HepG2 (cell line): ENCODE measurements at regions not wholly inside any gene's neighbourhood (a gene's known extent, or its start where the extent isn't known, plus 50 kb on each side); places are given as distances from the start of the nearest gene placed in this dataset.

Source experiments
- ATAC-seq: fragments of 200-7000 bp; cut with Tn5 transposase; 3 replicates; pipeline ENCODE4 v1.9.1; 2020; ENCODE audit warnings: mild to moderate bottlenecking, moderate library complexity
- BruUV-seq: library from RNA; stranded (reverse); fragments of 400-500 nt; replicated peaks from 2 replicates; lab custom pipeline; 2021; lab: Mats Ljungman, UMichigan
- CTCF ChIA-PET: fragments of 300-600 bp; formaldehyde crosslinking; extraction: SDS; loops from one replicate; lab custom pipeline; 2021; ENCODE audit warnings: low total read pairs, inconsistent platforms, low intra/inter-chr PET ratio; lab: Yijun Ruan, JAX
- POLR2A ChIA-PET: fragments of 350-600 bp; sonication (Branson Sonifier 250); formaldehyde crosslinking; loops from one replicate; lab custom pipeline; 2020; ENCODE audit warnings: antibody characterized with exemption, inconsistent platforms; lab: Yijun Ruan, JAX
- DNase-seq: peaks from one replicate; pipeline ENCODE4 v3.0.0-alpha.2; 2015; ENCODE audit warnings: low spot score
- FAIRE-seq: peaks from 3 replicates; lab custom pipeline; 2011; peaks lifted over from hg19 to GRCh38; lab: Jason Lieb, UNC
- H2AFZ ChIP-seq: one replicate; pipeline ENCODE4 v1.6.1; 2011; ENCODE audit warnings: low read length, inconsistent platforms
- H3K27ac ChIP-seq: fragments of 300-600 bp; 3 replicates; pipeline ENCODE4 v1.8.0; 2011; ENCODE audit warnings: mixed run types, mild to moderate bottlenecking, mixed read lengths, low read length, inconsistent platforms; ENCODE audit not compliant: insufficient read depth; ENCODE audit errors: extremely low read length
- H3K27me3 ChIP-seq, 2 experiments: fragments of 200-600 bp in 1 of 2; 2 replicates in 1 of 2; 3 replicates in 1 of 2; pipeline versions ENCODE4 v1.6.0 to v1.8.0; 2011; ENCODE audit warnings: low read length in 2 of 2, mild to moderate bottlenecking in 2 of 2, moderate library complexity in 2 of 2, inconsistent platforms in 1 of 2; ENCODE audit not compliant: insufficient read depth in 2 of 2, control insufficient read depth in 1 of 2
- H3K36me3 ChIP-seq, 2 experiments: fragments of 200-600 bp in 1 of 2; replicated peaks in 1 of 2; 2 replicates in 1 of 2; 3 replicates in 1 of 2; pipeline versions ENCODE4 v1.5.1 to v1.8.0; 2011; ENCODE audit warnings: low read length in 2 of 2, inconsistent platforms in 1 of 2; ENCODE audit not compliant: insufficient read depth in 2 of 2, control insufficient read depth in 1 of 2
- H3K4me1 ChIP-seq: 2 replicates; pipeline ENCODE4 v1.5.1; 2012; ENCODE audit warnings: low read length, inconsistent platforms; ENCODE audit not compliant: insufficient read depth
- H3K4me2 ChIP-seq: 2 replicates; pipeline ENCODE4 v1.6.0; 2011; ENCODE audit warnings: low read depth, low read length, inconsistent platforms
- H3K4me3 ChIP-seq, 3 experiments: fragments of 200-600 bp in 1 of 3; sonication (generic), shearing (Covaris generic) in 1 of 3; replicated peaks in 1 of 3; 2 replicates each; pipeline ENCODE4 v1.5.1; 2011 to 2016; ENCODE audit warnings: low read length in 3 of 3, inconsistent platforms in 2 of 3, low read depth in 2 of 3, mild to moderate bottlenecking in 2 of 3, control low read depth in 1 of 3, mixed read lengths in 1 of 3; ENCODE audit not compliant: insufficient read depth in 1 of 3
- H3K79me2 ChIP-seq: one replicate; pipeline ENCODE4 v1.6.1; 2011; ENCODE audit warnings: low read length, inconsistent platforms; ENCODE audit not compliant: insufficient read depth
- H3K9ac ChIP-seq: 2 replicates; pipeline ENCODE4 v1.6.0; 2011; ENCODE audit warnings: mild to moderate bottlenecking, low read depth, low read length, inconsistent platforms; ENCODE audit not compliant: insufficient read depth
- H3K9me3 ChIP-seq: 2 replicates; pipeline ENCODE4 v1.5.1; 2012; ENCODE audit warnings: mild to moderate bottlenecking, low read length
- H4K20me1 ChIP-seq: 2 replicates; pipeline ENCODE4 v1.6.0; 2011; ENCODE audit warnings: inconsistent platforms, mild to moderate bottlenecking, low read length, moderate library complexity; ENCODE audit not compliant: insufficient read depth
- ATAD3A ChIP-seq: sonication (generic); formaldehyde crosslinking; IDR thresholded peaks from 2 replicates; pipeline ENCODE4 v1.4.0; 2020; ENCODE audit warnings: missing genetic modification reagents
- CCAR2 ChIP-seq: fragments of 200-400 bp; formaldehyde crosslinking; optimal IDR thresholded peaks from 2 replicates; pipeline ENCODE3; 2018; ENCODE audit warnings: low read depth, mild to moderate bottlenecking, low read length, moderate library complexity
- ERF ChIP-seq: IDR thresholded peaks from 2 replicates; pipeline ENCODE4 v1.6.1; 2018; ENCODE audit warnings: missing biosample characterization, missing genetic modification reagents
- GATA4 ChIP-seq: sonication (generic); IDR thresholded peaks from 2 replicates; pipeline ENCODE4 v1.6.1; 2016; ENCODE audit warnings: antibody characterized with exemption, low read depth, borderline replicate concordance
- GFI1 ChIP-seq: sonication (generic); formaldehyde crosslinking; IDR thresholded peaks from 2 replicates; pipeline ENCODE4 v1.5.0; 2020; ENCODE audit warnings: missing genetic modification reagents, mild to moderate bottlenecking, borderline replicate concordance
- RAD21 ChIP-seq: fragments of 450-650 bp; formaldehyde crosslinking; IDR thresholded peaks from 2 replicates; pipeline ENCODE4 v1.5.0; 2020; ENCODE audit warnings: mild to moderate bottlenecking
- ZNF207 ChIP-seq: fragments of 450-650 bp; IDR thresholded peaks from 2 replicates; pipeline ENCODE4 v1.6.1; 2016; ENCODE audit warnings: antibody characterized with exemption, borderline replicate concordance
- ZNF230 ChIP-seq: sonication (generic); formaldehyde crosslinking; IDR thresholded peaks from 2 replicates; pipeline ENCODE4 v1.4.0; 2020; ENCODE audit warnings: mild to moderate bottlenecking, missing genetic modification reagents
- ZNF326 ChIP-seq: sonication (generic); formaldehyde crosslinking; IDR thresholded peaks from 2 replicates; pipeline ENCODE4 v1.4.0; 2020; ENCODE audit warnings: missing genetic modification reagents, borderline replicate concordance
- ZNF605 ChIP-seq: sonication (generic); formaldehyde crosslinking; IDR thresholded peaks from 2 replicates; pipeline ENCODE4 v1.8.0; 2022; ENCODE audit warnings: mild to moderate bottlenecking, missing genetic modification reagents
- WGBS: methylation state at CpG from one replicate; pipeline ENCODE4 v1.1.6; 2017; ENCODE audit warnings: low lambda C conversion rate; 5-methylcytosine and 5-hydroxymethylcytosine counted together
- in situ Hi-C: cut with HindIII; loops from 2 replicates; pipeline ENCODE4 v1.10.0; 2017; ENCODE audit warnings: low pct_unique_long_range_greater_than_20kb; ENCODE audit not compliant: extremely low pct_ligation_motif_present
- intact Hi-C: fragments of 100-400 bp; cut with micrococcal nuclease; formaldehyde crosslinking; loops from one replicate; pipeline ENCODE4 v1.10.0; 2022; ENCODE audit not compliant: unreplicated experiment
- TF ChIP-seq, protein P1 (sequence below): sonication (generic); formaldehyde crosslinking; IDR thresholded peaks from 2 replicates; pipeline ENCODE4 v1.4.0; 2020; ENCODE audit warnings: mild to moderate bottlenecking, missing genetic modification reagents
- TF ChIP-seq, protein P2 (sequence below): IDR thresholded peaks from 2 replicates; pipeline ENCODE4 v1.6.1; 2016; ENCODE audit warnings: low read depth
- TF ChIP-seq, protein P3 (sequence below): sonication (generic); formaldehyde crosslinking; conservative IDR thresholded peaks from 2 replicates; pipeline ENCODE4 v1.8.1; 2023; ENCODE audit warnings: missing genetic modification reagents
- TF ChIP-seq, protein P4 (sequence below): IDR thresholded peaks from 2 replicates; pipeline ENCODE4 v1.6.1; 2016; ENCODE audit warnings: missing genetic modification reagents, missing compliant biosample characterization

DNA sequence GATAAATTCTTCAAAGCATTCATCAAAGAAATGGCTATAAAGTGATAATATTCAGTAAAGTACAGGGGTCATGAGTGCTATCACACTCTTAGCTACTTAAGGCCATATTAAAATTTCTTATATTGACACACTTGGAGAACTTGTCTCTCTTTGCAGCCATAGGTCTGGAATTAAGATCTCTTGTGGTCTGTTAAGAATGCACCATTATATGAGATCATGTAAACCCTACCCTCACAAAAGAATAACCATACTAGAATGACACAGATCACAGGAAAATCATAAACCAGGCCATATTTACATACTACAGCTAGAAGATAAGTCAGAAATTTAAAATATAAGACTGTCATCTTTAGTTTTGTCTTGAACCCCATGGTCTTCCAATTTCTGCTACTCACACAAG, 434.3 kb downstream of the PDGFC start (continued):
- no peak for TF ChIP-seq GFI1 (CRISPR knock-in tag)
- TF ChIP-seq GATA4: no peak
- no peak for TF ChIP-seq CCAR2
- TF ChIP-seq, protein P1, sequence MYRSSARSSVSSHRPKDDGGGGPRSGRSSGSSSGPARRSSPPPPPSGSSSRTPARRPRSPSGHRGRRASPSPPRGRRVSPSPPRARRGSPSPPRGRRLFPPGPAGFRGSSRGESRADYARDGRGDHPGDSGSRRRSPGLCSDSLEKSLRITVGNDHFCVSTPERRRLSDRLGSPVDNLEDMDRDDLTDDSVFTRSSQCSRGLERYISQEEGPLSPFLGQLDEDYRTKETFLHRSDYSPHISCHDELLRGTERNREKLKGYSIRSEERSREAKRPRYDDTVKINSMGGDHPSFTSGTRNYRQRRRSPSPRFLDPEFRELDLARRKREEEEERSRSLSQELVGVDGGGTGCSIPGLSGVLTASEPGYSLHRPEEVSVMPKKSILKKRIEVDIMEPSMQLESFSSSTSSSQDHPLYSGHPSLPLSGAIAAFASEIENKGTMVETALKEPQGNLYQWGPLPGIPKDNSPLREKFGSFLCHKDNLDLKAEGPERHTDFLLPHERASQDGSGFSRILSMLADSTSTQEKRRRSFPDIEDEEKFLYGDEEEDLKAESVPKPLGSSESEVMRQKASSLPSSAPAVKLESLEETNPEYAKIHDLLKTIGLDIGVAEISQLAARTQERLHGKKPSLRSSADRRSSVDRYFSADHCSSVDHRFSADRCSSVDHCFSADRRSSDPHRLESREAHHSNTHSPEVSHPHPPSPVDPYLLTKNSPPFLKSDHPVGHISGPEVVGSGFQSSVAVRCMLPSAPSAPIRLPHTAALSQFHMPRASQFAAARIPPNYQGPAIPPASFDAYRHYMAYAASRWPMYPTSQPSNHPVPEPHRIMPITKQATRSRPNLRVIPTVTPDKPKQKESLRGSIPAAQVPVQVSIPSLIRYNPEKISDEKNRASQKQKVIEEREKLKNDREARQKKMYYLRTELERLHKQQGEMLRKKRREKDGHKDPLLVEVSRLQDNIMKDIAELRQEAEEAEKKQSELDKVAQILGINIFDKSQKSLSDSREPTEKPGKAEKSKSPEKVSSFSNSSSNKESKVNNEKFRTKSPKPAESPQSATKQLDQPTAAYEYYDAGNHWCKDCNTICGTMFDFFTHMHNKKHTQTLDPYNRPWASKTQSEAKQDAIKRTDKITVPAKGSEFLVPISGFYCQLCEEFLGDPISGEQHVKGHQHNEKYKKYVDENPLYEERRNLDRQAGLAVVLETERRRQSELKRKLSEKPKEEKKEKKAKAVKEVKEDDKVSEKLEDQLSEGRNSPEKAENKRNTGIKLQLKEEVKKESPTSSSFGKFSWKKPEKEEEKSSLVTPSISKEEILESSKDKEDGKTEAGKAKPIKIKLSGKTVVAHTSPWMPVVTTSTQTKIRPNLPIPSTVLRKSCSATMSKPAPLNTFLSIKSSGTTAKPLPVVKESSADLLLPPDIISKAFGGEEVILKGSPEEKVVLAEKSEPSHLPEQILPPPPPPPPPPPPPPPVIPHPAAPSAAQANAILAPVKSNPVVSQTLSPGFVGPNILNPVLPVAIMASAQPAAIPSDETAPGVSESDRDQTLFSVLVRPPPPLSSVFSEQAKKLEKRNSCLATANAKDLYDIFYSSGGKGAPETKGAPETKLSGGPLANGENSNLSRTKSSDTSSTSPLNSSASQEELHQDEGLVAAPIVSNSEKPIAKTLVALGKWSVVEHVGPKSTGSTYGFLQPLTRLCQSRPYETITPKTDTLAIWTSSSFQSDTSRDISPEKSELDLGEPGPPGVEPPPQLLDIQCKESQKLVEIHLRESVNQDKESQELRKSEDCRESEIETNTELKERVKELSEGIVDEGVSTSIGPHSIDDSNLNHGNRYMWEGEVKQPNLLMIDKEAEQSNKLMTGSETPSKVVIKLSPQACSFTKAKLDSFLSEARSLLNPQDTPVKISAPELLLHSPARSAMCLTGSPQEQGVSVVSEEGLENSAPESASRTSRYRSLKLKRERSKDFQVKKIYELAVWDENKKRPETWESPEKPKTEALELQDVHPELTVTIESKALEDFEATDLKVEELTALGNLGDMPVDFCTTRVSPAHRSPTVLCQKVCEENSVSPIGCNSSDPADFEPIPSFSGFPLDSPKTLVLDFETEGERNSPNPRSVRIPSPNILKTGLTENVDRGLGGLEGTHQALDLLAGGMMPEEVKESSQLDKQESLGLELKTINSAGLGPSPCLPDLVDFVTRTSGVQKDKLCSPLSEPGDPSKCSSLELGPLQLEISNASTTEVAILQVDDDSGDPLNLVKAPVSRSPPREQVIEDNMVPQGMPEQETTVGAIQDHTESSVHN (CRISPR knock-in tag): no peak
- no peak for TF ChIP-seq ERF (CRISPR knock-in tag)
- TF ChIP-seq, all 625 proteins: peak for 0

DNA sequence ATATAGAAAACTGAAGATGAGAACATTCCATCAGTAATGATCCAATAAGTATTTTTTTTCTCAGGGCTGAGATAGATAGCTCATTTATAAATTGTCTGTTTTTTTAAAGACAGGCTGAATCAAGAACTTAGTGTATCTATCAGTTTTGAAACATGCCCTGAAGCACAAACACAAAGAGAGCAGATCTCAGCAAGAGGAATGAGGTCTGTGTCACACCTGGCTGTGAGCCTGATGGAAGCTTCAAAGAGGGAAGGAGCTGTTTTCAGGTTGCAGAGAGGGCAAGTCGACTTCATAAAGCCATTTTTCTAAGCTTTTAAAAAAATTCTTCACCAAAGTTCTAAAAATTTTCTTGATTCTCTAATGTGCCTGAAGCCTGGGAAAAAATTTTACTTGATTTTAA, 434.9 kb downstream of the PDGFC start:
- H3K27me3 ChIP-seq: no peaks in the 10 kb centered on the region
- BruUV-seq: no TSS peak
- WGBS: 0% methylated on average over 1 of the region's 1 CpG
- no peak overlapping the region for H3K4me3 ChIP-seq
- H3K4me2 ChIP-seq: no peak overlapping the region
- H3K36me3 ChIP-seq: no peaks in the 10 kb centered on the region
- H3K9ac ChIP-seq: no peak overlapping the region
- CTCF ChIA-PET: no interaction called here
- no peaks in the 10 kb centered on the region for H4K20me1 ChIP-seq
- DNase-seq (no peak), FAIRE-seq (no peak), ATAC-seq (no peak)
- in situ Hi-C loops (no loop called here), intact Hi-C loops (no loop called here)
- no peaks in the 10 kb centered on the region for H3K79me2 ChIP-seq
- no peak overlapping the region for H2AFZ ChIP-seq
- POLR2A ChIA-PET: no interaction called here
- H3K4me1 ChIP-seq: no peaks in the 10 kb centered on the region
- H3K9me3 ChIP-seq: no peaks in the 10 kb centered on the region
- H3K27ac ChIP-seq: no peak overlapping the region
- TF ChIP-seq ATAD3A (CRISPR knock-in tag) (no peak), ZNF230 (CRISPR knock-in tag) (no peak), ZNF207 (no peak), ZNF326 (CRISPR knock-in tag) (no peak), ZNF605 (CRISPR knock-in tag) (no peak), RAD21 (CRISPR knock-in tag) (no peak)
- TF ChIP-seq, protein P2, sequence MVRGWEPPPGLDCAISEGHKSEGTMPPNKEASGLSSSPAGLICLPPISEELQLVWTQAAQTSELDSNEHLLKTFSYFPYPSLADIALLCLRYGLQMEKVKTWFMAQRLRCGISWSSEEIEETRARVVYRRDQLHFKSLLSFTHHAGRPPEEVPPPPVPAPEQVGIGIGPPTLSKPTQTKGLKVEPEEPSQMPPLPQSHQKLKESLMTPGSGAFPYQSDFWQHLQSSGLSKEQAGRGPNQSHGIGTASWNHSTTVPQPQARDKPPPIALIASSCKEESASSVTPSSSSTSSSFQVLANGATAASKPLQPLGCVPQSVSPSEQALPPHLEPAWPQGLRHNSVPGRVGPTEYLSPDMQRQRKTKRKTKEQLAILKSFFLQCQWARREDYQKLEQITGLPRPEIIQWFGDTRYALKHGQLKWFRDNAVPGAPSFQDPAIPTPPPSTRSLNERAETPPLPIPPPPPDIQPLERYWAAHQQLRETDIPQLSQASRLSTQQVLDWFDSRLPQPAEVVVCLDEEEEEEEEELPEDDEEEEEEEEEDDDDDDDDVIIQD (CRISPR knock-in tag): no peak
- TF ChIP-seq, protein P3, sequence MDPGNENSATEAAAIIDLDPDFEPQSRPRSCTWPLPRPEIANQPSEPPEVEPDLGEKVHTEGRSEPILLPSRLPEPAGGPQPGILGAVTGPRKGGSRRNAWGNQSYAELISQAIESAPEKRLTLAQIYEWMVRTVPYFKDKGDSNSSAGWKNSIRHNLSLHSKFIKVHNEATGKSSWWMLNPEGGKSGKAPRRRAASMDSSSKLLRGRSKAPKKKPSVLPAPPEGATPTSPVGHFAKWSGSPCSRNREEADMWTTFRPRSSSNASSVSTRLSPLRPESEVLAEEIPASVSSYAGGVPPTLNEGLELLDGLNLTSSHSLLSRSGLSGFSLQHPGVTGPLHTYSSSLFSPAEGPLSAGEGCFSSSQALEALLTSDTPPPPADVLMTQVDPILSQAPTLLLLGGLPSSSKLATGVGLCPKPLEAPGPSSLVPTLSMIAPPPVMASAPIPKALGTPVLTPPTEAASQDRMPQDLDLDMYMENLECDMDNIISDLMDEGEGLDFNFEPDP (CRISPR knock-in tag): no peak
- TF ChIP-seq, protein P4, sequence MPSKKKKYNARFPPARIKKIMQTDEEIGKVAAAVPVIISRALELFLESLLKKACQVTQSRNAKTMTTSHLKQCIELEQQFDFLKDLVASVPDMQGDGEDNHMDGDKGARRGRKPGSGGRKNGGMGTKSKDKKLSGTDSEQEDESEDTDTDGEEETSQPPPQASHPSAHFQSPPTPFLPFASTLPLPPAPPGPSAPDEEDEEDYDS: no peak
